DOHH2 (cell line): ENCODE measurements at regions not wholly inside any gene's neighbourhood (a gene's known extent, or its start where the extent isn't known, plus 50 kb on each side); places are given as distances from the start of the nearest gene placed in this dataset.

Experiments
- H3F3A ChIP-seq: fragments of 200-600 bp; sonication (generic), shearing (Covaris generic); 2 replicates; pipeline ENCODE4 v1.6.0; 2016; ENCODE audit warnings: antibody characterized with exemption, mild to moderate bottlenecking; ENCODE audit not compliant: control insufficient read depth, insufficient read depth
- H3K27ac ChIP-seq: fragments of 200-600 bp; sonication (generic); 2 replicates; pipeline ENCODE4 v1.5.1; 2014; ENCODE audit warnings: low read depth, mild to moderate bottlenecking, low read length, moderate library complexity
- H3K27me3 ChIP-seq: fragments of 200-600 bp; sonication (generic); 2 replicates; pipeline ENCODE4 v1.6.1; 2014; ENCODE audit warnings: mild to moderate bottlenecking, low read length, mixed read lengths; ENCODE audit not compliant: control insufficient read depth
- H3K36me3 ChIP-seq: fragments of 200-600 bp; sonication (generic); 2 replicates; pipeline ENCODE4 v1.6.1; 2014; ENCODE audit warnings: mild to moderate bottlenecking, low read length, moderate library complexity, mixed read lengths; ENCODE audit not compliant: control insufficient read depth
- H3K4me1 ChIP-seq: fragments of 200-600 bp; sonication (generic); 2 replicates; pipeline ENCODE4 v1.6.1; 2014; ENCODE audit warnings: mild to moderate bottlenecking, low read length, mixed read lengths; ENCODE audit not compliant: control insufficient read depth
- H3K4me2 ChIP-seq: fragments of 200-600 bp; sonication (generic); 2 replicates; pipeline ENCODE4 v1.6.0; 2014; ENCODE audit warnings: mild to moderate bottlenecking, low read length, moderate library complexity
- H3K4me3 ChIP-seq: fragments of 200-600 bp; sonication (generic); 2 replicates; pipeline ENCODE4 v1.5.1; 2014; ENCODE audit warnings: mild to moderate bottlenecking, low read length, mixed read lengths
- H3K79me2 ChIP-seq: fragments of 200-600 bp; sonication (generic); 2 replicates; pipeline ENCODE4 v1.6.1; 2014; ENCODE audit warnings: mild to moderate bottlenecking, low read length, mixed read lengths; ENCODE audit not compliant: control insufficient read depth
- H3K9me2 ChIP-seq: fragments of 200-600 bp; sonication (generic); replicated peaks from 2 replicates; pipeline ENCODE4 v1.6.1; 2014; ENCODE audit warnings: mild to moderate bottlenecking, low read length, mixed read lengths; ENCODE audit not compliant: control insufficient read depth
- H3K9me3 ChIP-seq: fragments of 200-600 bp; sonication (generic); 2 replicates; pipeline ENCODE4 v1.6.1; 2014; ENCODE audit warnings: antibody characterized with exemption, low read length, mixed read lengths; ENCODE audit not compliant: control insufficient read depth, insufficient read depth
- H4K20me1 ChIP-seq: fragments of 200-600 bp; sonication (generic); 2 replicates; pipeline ENCODE4 v1.6.0; 2014; ENCODE audit warnings: low read depth, mild to moderate bottlenecking, antibody characterized with exemption, low read length, moderate library complexity; ENCODE audit not compliant: control insufficient read depth, insufficient read depth
- EZH2phosphoT487 ChIP-seq: fragments of 200-600 bp; sonication (generic); IDR thresholded peaks from 2 replicates; pipeline ENCODE4 v1.6.1; 2017; ENCODE audit warnings: borderline replicate concordance, mild to moderate bottlenecking, antibody characterized with exemption, low read length, moderate library complexity, mixed read lengths
- TF ChIP-seq, protein P1 (sequence below): fragments of 200-600 bp; sonication (generic); IDR thresholded peaks from one replicate; pipeline ENCODE4 v1.5.1; 2014; ENCODE audit warnings: antibody characterized with exemption, mild to moderate bottlenecking, low read depth, low read length; ENCODE audit not compliant: poor library complexity, severe bottlenecking

GRCh38 chr4:84392951-84393590 lies 106.0 kb downstream of the NKX6-1 start:
- no peaks in the 10 kb centered on the region for H3K9me3 ChIP-seq
- H3K27me3 ChIP-seq, result no peaks in the 10 kb centered on the region
- no peaks in the 10 kb centered on the region for H3K4me1 ChIP-seq
- no peaks in the 10 kb centered on the region for H4K20me1 ChIP-seq
- H3K79me2 ChIP-seq, result no peaks in the 10 kb centered on the region
- H3F3A ChIP-seq, result no peaks in the 10 kb centered on the region
- H3K4me3 ChIP-seq, result no peak overlapping the region
- TF ChIP-seq, protein P1, sequence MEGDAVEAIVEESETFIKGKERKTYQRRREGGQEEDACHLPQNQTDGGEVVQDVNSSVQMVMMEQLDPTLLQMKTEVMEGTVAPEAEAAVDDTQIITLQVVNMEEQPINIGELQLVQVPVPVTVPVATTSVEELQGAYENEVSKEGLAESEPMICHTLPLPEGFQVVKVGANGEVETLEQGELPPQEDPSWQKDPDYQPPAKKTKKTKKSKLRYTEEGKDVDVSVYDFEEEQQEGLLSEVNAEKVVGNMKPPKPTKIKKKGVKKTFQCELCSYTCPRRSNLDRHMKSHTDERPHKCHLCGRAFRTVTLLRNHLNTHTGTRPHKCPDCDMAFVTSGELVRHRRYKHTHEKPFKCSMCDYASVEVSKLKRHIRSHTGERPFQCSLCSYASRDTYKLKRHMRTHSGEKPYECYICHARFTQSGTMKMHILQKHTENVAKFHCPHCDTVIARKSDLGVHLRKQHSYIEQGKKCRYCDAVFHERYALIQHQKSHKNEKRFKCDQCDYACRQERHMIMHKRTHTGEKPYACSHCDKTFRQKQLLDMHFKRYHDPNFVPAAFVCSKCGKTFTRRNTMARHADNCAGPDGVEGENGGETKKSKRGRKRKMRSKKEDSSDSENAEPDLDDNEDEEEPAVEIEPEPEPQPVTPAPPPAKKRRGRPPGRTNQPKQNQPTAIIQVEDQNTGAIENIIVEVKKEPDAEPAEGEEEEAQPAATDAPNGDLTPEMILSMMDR, result no peak
- TF ChIP-seq EZH2phosphoT487, result no peak
- H3K4me2 ChIP-seq, result no peak overlapping the region
- H3K27ac ChIP-seq, result no peak overlapping the region
- H3K36me3 ChIP-seq, result no peaks in the 10 kb centered on the region
- no peaks in the 10 kb centered on the region for H3K9me2 ChIP-seq

DNA sequence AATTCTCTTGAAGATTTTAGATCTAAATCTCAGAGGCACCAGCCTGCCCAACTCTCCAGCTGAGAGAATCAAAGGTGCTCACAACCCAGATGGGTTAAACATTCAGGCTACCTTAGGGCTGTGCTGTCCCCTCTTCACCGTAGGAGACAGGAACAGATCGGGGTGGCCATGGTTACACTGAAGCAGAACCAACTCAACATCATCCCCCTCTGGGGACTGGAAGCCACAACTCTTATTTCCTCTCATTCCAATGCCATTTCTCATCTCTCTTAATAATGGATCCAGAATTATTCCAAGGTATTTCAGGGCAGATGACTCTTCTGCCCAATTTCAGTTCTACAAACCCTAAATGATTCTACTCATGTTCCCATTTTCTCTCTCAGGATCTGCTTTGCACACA lies 109.7 kb downstream of the NKX6-1 start:
- no peaks in the 10 kb centered on the region for H3K36me3 ChIP-seq
- H3F3A ChIP-seq, result no peaks in the 10 kb centered on the region
- no peak overlapping the region for H3K4me2 ChIP-seq
- no peaks in the 10 kb centered on the region for H3K79me2 ChIP-seq
- H3K27me3 ChIP-seq, result no peaks in the 10 kb centered on the region
- H3K4me1 ChIP-seq, result no peaks in the 10 kb centered on the region
- no peak for TF ChIP-seq EZH2phosphoT487
- TF ChIP-seq, protein P1, result no peak
- H4K20me1 ChIP-seq, result no peaks in the 10 kb centered on the region
- no peaks in the 10 kb centered on the region for H3K9me3 ChIP-seq
- H3K9me2 ChIP-seq, result no peaks in the 10 kb centered on the region
- H3K27ac ChIP-seq, result no peak overlapping the region
- H3K4me3 ChIP-seq, result no peak overlapping the region

- H3K36me3 ChIP-seq, result no peaks in the 10 kb centered on the region
- H3K27me3 ChIP-seq, result no peaks in the 10 kb centered on the region
- H3F3A ChIP-seq, result no peaks in the 10 kb centered on the region
- H3K4me1 ChIP-seq, result no peaks in the 10 kb centered on the region
- no peaks in the 10 kb centered on the region for H3K9me3 ChIP-seq
- no peak overlapping the region for H3K4me2 ChIP-seq
- no peaks in the 10 kb centered on the region for H4K20me1 ChIP-seq
- H3K9me2 ChIP-seq, result no peaks in the 10 kb centered on the region
- H3K27ac ChIP-seq, result no peak overlapping the region
- H3K4me3 ChIP-seq, result no peak overlapping the region
- TF ChIP-seq, protein P1, result no peak
- TF ChIP-seq EZH2phosphoT487, result no peak
- H3K79me2 ChIP-seq, result no peaks in the 10 kb centered on the region
Observed at GRCh38 chr4:84385203-84385602, 113.9 kb downstream of the NKX6-1 start.
